Left ventricle myocardium superior (tissue), 1 donor: ENCODE measurements at regions not wholly inside any gene's neighbourhood (a gene's known extent, or its start where the extent isn't known, plus 50 kb on each side); places are given as distances from the start of the nearest gene placed in this dataset.

ENCODE experiments used
- ATAC-seq: fragments of 200-7000 bp; cut with Tn5 transposase; one replicate; pipeline ENCODE4 v1.9.1; 2020; ENCODE audit warnings: mild to moderate bottlenecking, moderate library complexity
- DNase-seq: peaks from one replicate; pipeline ENCODE4 v3.0.0-alpha.2; 2020
- intact Hi-C: fragments of 100-400 bp; cut with micrococcal nuclease; formaldehyde crosslinking; loops from one replicate; pipeline ENCODE4 v1.11.0; 2022
- donor health status: DM: no; HTN: yes; CAD: no; lungs with severe emphysema.

- DNase-seq, result no peak
- ATAC-seq, result peak; percentile 87
- intact Hi-C loops, result no loop called here
Observed at GRCh38 chr13:26819046-26819445, 58.5 kb upstream of the GPR12 start.

GRCh38 chr13:26816881-26817280, 56.3 kb upstream of the GPR12 start:
- ATAC-seq (no peak), DNase-seq (no peak)
- intact Hi-C loops, result no loop called here

- DNase-seq, result no peak
- intact Hi-C loops, result no loop called here
- ATAC-seq, result no peak
Observed at GRCh38 chr13:26813980-26814348, 53.4 kb upstream of the GPR12 start.

GRCh38 chr13:26813321-26813979, 52.9 kb upstream of the GPR12 start:
- no peak for DNase-seq
- ATAC-seq, result no peak

GRCh38 chr13:26811581-26811980, 51.0 kb upstream of the GPR12 start:
- DNase-seq (no peak), ATAC-seq (no peak)
- intact Hi-C loops, result no loop called here

More at GRCh38 chr13:26813321-26813979, 52.9 kb upstream of the GPR12 start:
- intact Hi-C loops, result no loop called here
